ELF-1 (cell line): ENCODE measurements at regions not wholly inside any gene's neighbourhood (a gene's known extent, or its start where the extent isn't known, plus 50 kb on each side); places are given as distances from the start of the nearest gene placed in this dataset.
"Not testable (repeated sequence)": the region's sequence is repeated elsewhere in the genome, so short reads cannot be mapped to it uniquely, and the experiment has no call there.

Experiments used
- DNase-seq: peaks from one replicate; pipeline ENCODE4 v3.0.0-alpha.2; 2016; ENCODE audit warnings: low read depth, low spot score

DNA sequence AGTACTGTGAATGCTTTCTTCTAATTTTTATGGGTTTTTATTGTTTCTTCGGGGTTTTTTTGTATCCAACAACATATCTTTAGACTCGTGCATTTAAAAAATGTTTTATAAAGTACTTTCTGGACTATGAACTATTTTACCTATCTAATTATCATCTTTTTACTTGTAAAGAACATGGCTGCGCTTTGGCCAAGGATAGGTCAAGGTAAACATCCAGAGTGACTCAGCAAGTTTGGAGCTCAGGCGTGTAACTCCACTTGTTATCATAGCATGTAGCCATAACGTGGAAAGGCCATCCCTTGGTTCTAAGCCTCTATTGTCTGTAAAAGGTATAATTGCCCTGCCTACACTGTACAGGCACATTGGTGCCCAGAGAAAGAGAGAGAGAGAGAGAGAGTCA, 818.0 kb upstream of the GOT2 start:
- DNase-seq: no peak

DNA sequence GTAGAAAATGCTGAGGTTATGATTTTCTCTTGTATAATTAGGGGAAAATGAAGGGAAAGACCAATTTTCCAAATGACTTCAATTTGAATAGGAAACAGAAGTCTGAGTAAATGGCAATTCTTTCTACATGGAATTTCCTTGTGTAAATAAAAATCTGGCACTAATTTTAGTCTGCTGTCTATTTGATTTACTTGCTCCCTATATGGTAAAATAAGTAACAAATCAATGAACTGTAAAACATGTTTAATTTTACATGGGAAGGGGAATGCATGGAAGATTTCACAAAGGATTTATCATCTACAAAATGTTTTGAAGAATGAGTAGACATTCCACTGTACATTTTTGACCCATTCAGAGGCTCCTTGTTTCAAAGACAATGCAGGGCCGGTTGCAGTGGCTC, 811.6 kb upstream of the GOT2 start:
- DNase-seq: no peak

DNA sequence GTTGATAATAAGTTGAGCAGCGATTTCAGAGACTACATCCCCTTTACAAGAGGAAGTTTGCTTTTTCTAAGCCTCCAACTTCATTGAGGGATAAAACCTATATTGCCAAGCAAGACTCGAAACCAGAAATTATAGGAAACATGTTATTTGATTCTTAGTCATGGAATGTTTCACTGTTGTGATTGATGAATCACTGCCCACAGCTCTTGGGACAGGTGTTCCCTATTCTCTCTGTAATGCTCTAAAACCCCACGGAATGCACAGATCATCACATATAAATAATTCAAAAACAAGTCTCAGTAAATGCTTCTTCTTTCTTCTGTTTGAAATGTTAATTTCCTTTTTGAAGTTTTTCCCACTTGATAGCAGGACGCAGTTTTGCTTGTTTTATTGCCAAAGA, 809.5 kb upstream of the GOT2 start:
- no peak for DNase-seq

DNA sequence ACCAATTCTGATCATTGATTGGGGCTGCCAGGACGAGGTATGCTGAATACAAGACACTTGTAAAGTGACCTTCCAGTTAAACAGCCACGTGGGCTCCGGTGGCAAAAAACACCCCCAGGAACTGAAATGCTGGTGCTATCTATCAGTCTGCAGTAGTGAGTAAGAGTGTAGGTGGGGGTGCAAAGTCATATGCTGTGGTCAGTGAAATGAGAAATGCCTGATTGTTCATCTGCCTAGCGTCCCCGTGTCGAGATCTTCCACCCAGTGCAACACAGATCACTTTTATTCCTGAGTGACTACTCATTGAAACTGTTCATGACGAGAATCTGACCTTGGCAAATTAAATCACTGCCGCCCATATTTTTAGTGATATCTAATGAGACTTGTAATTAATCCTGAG, 806.5 kb upstream of the GOT2 start:
- no peak for DNase-seq

DNA sequence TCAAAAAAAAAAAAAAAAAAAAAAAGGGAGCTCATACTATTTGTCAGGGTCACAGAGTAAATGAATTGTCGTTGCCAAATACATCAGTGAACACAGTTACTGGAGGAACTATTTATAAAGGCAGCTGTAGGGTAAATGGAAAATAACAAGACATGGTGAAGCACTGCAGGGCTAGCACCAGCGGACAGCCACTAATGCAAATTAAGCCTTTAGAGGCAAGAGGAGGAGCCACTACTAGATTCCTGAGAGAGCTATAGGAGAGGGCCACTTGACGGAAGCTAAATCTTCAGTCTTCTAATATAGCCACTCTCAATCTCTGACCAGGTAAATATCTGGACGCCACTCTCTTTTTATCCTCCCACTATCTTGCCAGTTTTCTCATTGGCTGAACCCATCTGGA, 801.2 kb upstream of the GOT2 start:
- DNase-seq: no peak

- DNase-seq: no peak
These were observed 793.3 kb upstream of the GOT2 start for GRCh38 chr16:59527206-59527997.

GRCh38 chr16:59522826-59523225, 788.7 kb upstream of the GOT2 start:
- DNase-seq: no peak

GRCh38 chr16:59518721-59519120, 784.6 kb upstream of the GOT2 start:
- DNase-seq: peak; percentile 21

DNA sequence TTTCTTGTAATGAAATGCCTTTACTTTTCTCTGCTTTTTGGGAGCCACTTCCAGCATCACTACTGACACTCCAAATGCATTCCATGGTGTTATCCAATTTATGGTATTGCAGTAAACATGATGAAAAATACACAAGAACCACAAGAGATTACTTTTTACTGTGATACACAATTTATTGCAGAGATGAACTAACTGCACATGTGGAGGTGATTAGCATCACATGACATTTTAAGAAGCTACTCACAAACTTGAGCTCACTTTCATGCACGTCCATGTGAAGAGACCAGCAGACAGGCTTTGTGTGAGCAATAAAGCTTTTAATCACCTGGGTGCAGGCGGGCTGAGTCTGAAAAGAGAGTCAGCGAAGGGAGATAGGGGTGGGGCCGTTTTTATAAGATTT, 780.5 kb upstream of the GOT2 start:
- DNase-seq: no peak

- no peak for DNase-seq
These were observed 775.9 kb upstream of the GOT2 start for GRCh38 chr16:59510008-59510424.

DNA sequence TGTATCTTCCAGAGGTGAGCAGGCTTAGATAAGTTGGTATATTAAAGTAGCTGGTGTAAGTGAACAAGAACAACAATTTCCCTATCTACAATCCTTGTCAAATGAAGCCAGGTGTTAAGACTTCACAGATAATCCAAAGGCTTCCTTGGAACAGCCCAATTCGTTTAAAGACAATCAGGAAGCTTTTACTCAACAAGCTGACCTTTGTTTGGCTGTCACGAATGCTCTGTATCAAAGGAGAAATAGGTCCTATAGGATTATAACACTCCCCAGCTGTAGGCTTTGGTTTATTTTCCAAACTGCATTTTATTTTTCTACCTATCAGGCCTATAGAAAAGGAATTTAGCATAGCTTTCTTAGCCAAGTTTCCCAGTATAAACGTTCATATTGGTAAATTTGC, 766.5 kb upstream of the GOT2 start:
- DNase-seq: no peak

GRCh38 chr16:59487067-59487466, 753.0 kb upstream of the GOT2 start:
- DNase-seq: no peak

GRCh38 chr16:59484833-59485516, 750.9 kb upstream of the GOT2 start:
- no peak for DNase-seq

DNA sequence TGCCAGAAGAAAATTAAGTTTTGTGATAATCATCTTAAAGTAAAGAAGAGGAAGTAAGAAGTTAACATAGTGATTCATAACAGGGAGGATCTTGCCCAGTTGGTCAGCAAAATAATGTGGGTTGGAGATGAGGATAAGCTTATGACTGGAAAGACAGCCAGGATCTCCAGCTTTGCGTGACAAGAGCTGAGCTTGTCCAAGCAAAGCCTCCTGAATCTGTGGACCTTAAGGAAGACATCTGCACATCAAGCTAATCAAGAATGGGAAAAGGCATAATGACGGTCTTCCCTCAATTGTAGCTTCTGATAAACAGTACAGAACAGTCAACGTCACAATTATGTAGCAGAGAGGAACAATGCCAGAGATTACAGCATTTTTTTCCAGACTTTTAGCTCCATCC, 744.7 kb upstream of the GOT2 start:
- DNase-seq: no peak

GRCh38 chr16:59470556-59470955, 736.4 kb upstream of the GOT2 start:
- no peak for DNase-seq

GRCh38 chr16:59469266-59469665, 735.1 kb upstream of the GOT2 start:
- no peak for DNase-seq

- DNase-seq: no peak
These were observed 729.7 kb upstream of the GOT2 start for GRCh38 chr16:59463776-59464175.

GRCh38 chr16:59459806-59460205, 725.7 kb upstream of the GOT2 start:
- DNase-seq: no peak

DNA sequence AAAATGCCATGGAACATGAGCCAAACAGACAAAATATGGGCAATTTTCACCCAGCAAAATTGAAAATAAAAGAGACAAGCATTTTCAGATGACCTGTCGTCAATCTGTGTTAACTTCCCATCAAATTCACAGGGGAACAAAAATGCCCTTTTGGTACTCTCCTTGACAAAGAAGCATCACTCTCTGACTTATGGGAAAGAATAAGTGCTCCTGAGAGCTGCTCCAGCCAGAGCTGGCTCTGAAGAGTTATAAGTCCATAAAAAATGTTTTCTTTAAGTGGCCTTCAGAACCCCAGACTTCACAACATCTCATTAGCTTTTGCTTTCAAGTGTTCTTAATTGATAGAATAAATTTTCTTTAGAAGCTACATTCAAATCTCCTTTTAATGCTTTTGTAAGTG, 721.4 kb upstream of the GOT2 start:
- DNase-seq: no peak

GRCh38 chr16:59450513-59450912, 716.4 kb upstream of the GOT2 start:
- DNase-seq: not testable (repeated sequence)

DNA sequence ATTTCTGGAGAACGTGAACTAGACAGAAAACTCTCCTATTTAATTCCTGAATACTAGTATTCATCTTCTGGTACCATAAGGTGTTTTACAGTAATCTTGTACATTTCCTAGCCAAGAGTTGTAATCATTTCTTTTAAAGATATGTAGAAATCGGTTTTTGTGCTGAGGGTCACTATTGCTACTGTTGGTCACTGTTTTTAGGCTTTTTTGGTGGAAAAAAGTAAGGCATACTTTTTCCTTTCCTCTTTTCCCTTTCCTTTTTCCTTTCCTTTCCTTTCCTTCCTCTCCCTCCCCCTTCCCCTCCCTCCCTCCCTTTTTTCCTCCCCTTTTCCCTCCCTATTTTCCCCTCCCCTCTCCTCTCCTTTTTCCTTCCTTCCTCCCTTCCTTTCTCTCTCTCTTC, 706.4 kb upstream of the GOT2 start:
- DNase-seq: no peak

GRCh38 chr16:59432896-59433295, 698.8 kb upstream of the GOT2 start:
- no peak for DNase-seq

DNA sequence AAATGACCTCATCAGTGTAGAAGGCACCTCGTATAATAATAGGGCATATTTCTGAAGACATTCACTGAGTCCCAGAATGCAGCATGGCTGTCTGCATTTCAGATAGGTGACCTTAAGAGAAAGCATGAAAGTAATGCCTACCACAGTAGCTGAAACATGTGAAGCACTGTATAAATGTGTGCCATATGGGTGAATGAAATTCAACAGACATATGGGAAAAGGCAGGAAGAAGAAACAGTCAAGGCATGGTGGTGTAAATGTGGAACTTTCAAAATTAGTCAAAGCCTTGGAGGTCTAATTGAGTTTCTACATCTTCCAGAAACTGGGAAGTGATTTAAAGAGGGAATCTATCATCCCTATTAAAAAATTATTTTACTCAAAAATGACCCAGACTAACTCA, 698.2 kb upstream of the GOT2 start:
- no peak for DNase-seq
